Osteocyte (in vitro differentiated cells): ENCODE measurements at regions not wholly inside any gene's neighbourhood (a gene's known extent, or its start where the extent isn't known, plus 50 kb on each side); places are given as distances from the start of the nearest gene placed in this dataset.
A peak's percentile ranks its signal among the peaks of the same experiment; 100 is the strongest.

Experiments
- DNase-seq: peaks from one replicate; pipeline ENCODE4 v3.0.0; 2021; ENCODE audit warnings: mixed read lengths; ENCODE audit not compliant: unreplicated experiment; ENCODE audit errors: extremely low spot score
- H3K27ac Mint-ChIP-seq: one replicate; pipeline ENCODE4 v1.8.0; 2021; ENCODE audit warnings: mild to moderate bottlenecking, mixed read lengths; ENCODE audit not compliant: unreplicated experiment
- H3K27me3 Mint-ChIP-seq: one replicate; pipeline ENCODE4 v1.8.0; 2021; ENCODE audit warnings: mixed read lengths; ENCODE audit not compliant: unreplicated experiment
- H3K36me3 Mint-ChIP-seq: one replicate; pipeline ENCODE4 v1.8.0; 2021; ENCODE audit warnings: mixed read lengths; ENCODE audit not compliant: unreplicated experiment
- H3K4me1 Mint-ChIP-seq: one replicate; pipeline ENCODE4 v1.8.0; 2021; ENCODE audit warnings: mixed read lengths; ENCODE audit not compliant: unreplicated experiment
- H3K4me3 Mint-ChIP-seq: one replicate; pipeline ENCODE4 v1.8.0; 2021; ENCODE audit warnings: mild to moderate bottlenecking, moderate library complexity, mixed read lengths; ENCODE audit not compliant: unreplicated experiment
- H3K9me3 Mint-ChIP-seq: one replicate; pipeline ENCODE4 v1.8.0; 2021; ENCODE audit warnings: mixed read lengths; ENCODE audit not compliant: unreplicated experiment
- TF ChIP-seq, protein P1 (sequence below): fragments of 200-600 bp; sonication (generic); IDR thresholded peaks from 2 replicates; pipeline ENCODE4 v1.5.0; 2021; ENCODE audit warnings: antibody characterized with exemption, mild to moderate bottlenecking, moderate library complexity

DNA sequence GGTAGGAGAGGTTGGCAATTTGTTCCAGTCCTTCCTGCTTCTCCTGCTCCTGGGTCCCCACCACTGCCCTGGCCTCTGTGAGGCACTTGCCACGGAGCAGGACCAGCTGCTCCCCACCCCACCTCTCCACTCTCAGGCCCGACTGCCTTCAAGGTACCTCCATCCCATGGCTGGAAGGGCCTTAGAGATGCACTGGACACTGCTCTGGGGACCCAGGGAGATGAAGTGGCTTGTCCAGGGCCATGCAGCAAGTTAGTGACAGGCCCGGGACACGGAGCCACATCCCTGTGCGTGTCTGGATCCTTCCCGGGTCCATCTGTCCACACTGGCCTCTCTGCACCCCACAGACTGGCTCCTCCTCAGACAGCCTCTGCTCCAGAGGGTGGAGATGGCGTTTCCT lies 105.3 kb downstream of the CPZ start:
- H3K9me3 Mint-ChIP-seq = no peaks in the 10 kb centered on the region
- H3K4me3 Mint-ChIP-seq = no peak overlapping the region
- H3K36me3 Mint-ChIP-seq = no peaks in the 10 kb centered on the region
- peak; percentile 79 for DNase-seq
- H3K27ac Mint-ChIP-seq = no peak overlapping the region
- peaks cover 29% of the 10 kb centered on the region for H3K27me3 Mint-ChIP-seq
- TF ChIP-seq, protein P1, sequence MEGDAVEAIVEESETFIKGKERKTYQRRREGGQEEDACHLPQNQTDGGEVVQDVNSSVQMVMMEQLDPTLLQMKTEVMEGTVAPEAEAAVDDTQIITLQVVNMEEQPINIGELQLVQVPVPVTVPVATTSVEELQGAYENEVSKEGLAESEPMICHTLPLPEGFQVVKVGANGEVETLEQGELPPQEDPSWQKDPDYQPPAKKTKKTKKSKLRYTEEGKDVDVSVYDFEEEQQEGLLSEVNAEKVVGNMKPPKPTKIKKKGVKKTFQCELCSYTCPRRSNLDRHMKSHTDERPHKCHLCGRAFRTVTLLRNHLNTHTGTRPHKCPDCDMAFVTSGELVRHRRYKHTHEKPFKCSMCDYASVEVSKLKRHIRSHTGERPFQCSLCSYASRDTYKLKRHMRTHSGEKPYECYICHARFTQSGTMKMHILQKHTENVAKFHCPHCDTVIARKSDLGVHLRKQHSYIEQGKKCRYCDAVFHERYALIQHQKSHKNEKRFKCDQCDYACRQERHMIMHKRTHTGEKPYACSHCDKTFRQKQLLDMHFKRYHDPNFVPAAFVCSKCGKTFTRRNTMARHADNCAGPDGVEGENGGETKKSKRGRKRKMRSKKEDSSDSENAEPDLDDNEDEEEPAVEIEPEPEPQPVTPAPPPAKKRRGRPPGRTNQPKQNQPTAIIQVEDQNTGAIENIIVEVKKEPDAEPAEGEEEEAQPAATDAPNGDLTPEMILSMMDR = no peak
- no peaks in the 10 kb centered on the region for H3K4me1 Mint-ChIP-seq

DNA sequence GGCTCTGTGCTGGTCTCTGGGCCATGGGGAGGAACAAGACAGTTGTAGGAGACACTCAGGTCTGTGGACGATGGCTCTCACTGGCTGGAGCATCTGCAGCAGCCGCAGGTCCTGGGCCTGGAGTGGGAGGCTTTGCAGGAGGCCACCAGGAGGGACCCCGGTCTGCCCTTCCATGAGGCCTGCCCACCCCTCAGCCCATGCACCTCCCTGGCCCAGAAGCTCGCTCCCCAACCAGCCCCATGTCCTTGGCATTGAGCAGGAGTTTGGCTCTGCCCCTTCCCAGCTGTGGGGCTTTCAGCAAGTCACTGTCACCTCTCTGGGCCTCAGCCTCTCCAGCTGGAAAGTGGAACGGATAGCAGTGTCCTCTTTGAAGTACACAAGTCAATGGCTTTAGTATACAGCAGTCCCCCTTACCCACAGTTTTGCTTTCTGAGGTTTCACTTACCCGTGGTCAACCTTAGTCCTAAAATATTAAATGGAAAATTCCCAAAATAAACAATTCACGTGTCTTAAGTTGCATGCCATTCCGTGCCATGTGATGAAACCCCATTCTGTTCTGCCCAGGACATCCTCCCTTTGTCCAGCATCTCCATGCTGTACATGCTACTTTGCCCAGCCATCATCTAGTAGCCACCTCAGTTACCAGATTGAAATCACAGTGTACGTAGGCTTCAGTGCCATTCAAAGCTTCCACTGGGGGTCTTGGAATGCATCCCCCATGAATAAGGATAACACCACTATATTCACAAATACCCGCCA lies 104.0 kb downstream of the CPZ start:
- Mint-ChIP-seq H3K27ac (no peak overlapping the region), H3K9me3 (no peaks in the 10 kb centered on the region), H3K36me3 (no peaks in the 10 kb centered on the region), H3K4me3 (no peak overlapping the region), H3K4me1 (no peaks in the 10 kb centered on the region), H3K27me3 (peaks cover 27% of the 10 kb centered on the region)
- TF ChIP-seq, protein P1 = no peak
- peak; percentile 80 for DNase-seq

DNA sequence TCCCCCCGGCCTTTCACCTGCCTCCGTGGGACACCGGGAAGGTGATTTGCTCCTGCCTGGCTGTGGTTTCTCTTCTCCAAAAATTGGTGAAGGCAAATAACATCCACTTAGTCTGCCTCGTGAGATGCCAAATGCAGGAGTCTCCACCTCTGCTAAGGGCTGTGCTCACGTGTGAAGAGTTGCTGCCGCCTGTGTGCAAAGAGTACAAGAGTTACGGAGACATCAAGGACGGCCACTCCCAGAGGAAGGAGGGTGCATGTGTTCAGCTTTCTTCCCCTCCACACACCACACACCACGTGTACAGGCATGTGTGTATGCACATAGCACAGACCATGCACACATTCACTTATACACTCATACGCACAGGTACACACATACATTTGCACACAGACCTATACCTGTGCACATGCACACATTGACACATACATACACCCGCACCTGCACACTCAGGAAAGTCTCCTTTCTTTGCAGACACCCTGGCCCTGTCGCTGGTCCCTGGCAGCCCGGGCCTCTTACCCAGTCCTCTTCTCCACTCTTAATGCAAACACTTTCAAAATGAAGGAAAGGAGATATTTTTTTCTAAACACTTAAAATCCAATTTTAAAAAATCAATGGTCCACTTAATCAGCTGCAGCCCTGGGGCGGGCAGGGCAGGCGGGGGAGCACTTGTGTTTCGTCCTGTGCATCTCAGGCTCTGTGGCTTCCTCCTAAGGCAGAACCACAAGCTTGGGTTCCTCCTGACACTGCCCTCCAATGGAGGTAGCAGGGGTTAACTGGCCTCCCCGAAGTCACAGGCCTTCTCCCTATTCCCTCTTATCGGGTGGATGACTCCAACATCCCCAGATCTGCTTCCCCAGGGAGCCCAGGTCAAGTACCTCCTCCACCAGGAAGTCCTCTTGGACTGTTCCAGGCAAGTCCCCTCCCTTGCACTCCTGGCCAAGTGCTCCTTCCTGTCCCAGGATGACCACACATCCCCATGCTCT lies 103.0 kb downstream of the CPZ start:
- TF ChIP-seq, protein P1 = no peak
- H3K36me3 Mint-ChIP-seq = no peaks in the 10 kb centered on the region
- no peaks in the 10 kb centered on the region for H3K4me1 Mint-ChIP-seq
- no peak overlapping the region for H3K27ac Mint-ChIP-seq
- H3K9me3 Mint-ChIP-seq = no peaks in the 10 kb centered on the region
- DNase-seq = peak; percentile 68
- H3K4me3 Mint-ChIP-seq = no peak overlapping the region
- peaks cover 21% of the 10 kb centered on the region for H3K27me3 Mint-ChIP-seq

DNA sequence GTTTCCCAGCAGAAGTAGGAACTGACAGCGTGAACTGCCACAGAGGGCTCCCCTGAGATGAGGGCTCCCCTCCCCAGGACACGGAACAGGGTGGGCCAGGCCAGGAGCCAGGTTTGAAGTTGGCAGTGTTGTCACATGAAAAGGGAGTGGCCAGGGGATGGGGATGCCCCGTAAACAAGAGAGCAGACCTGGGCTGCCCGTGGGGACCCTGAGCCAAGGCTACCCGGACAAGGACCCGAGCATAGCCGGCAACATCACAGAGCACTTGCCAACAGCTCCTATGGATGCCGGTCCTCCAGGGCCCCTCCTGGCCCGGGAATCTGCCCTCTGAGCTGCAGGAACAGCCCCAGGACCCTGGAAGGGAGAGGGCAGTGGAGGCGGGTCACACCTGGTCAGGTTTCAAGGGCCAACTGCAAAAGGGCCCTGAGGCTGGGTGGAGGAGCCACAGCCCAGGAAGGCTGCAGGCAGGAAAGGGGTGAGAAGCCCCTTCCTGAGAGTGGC lies 102.1 kb downstream of the CPZ start:
- peak; percentile 80 for DNase-seq
- Mint-ChIP-seq H3K27ac (no peak overlapping the region), H3K4me3 (no peak overlapping the region), H3K9me3 (no peaks in the 10 kb centered on the region), H3K27me3 (peaks cover 24% of the 10 kb centered on the region), H3K36me3 (no peaks in the 10 kb centered on the region), H3K4me1 (no peaks in the 10 kb centered on the region)
- TF ChIP-seq, protein P1 = no peak

DNA sequence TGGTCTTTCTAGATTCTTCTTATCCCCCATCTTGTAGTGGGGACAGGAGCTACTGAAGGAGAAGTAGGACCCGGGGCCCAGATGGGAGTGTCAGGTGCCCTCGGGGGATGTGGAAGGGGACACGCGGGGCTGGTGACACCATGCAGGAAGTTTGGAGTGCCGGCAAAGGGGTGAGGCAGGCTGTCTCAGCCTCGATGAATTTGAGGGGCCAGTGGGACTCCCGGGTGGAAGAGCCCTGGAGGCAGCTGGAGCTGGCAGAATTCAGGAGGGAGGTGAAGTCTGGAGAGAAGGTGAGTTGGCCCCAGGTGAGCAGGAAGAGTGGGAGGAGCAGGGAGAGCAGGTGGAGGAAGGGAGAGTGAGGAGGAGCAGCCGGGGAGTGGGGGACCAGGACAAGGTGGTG lies 101.7 kb downstream of the CPZ start:
- no peaks in the 10 kb centered on the region for H3K4me1 Mint-ChIP-seq
- no peak overlapping the region for H3K27ac Mint-ChIP-seq
- no peak overlapping the region for H3K4me3 Mint-ChIP-seq
- H3K9me3 Mint-ChIP-seq = no peaks in the 10 kb centered on the region
- TF ChIP-seq, protein P1 = no peak
- peak; percentile 69 for DNase-seq
- peaks cover 20% of the 10 kb centered on the region for H3K27me3 Mint-ChIP-seq
- no peaks in the 10 kb centered on the region for H3K36me3 Mint-ChIP-seq
